Ishikawa (cell line): ENCODE measurements at regions not wholly inside any gene's neighbourhood (a gene's known extent, or its start where the extent isn't known, plus 50 kb on each side); places are given as distances from the start of the nearest gene placed in this dataset.

Experiments used
- CEBPB ChIP-seq: IDR thresholded peaks from 2 replicates; pipeline ENCODE4 v1.6.1; 2012
- CREB1 ChIP-seq: IDR thresholded peaks from 2 replicates; pipeline ENCODE4 v1.6.1; 2012; ENCODE audit warnings: low read depth
- EGR1 ChIP-seq: IDR thresholded peaks from 2 replicates; pipeline ENCODE4 v1.6.1; 2012
- EP300 ChIP-seq: IDR thresholded peaks from 2 replicates; pipeline ENCODE4 v1.6.1; 2012; ENCODE audit warnings: borderline replicate concordance
- FOXM1 ChIP-seq: IDR thresholded peaks from 2 replicates; pipeline ENCODE4 v1.6.1; 2012; ENCODE audit warnings: low read depth, borderline replicate concordance
- NFIC ChIP-seq: IDR thresholded peaks from 2 replicates; pipeline ENCODE4 v1.6.1; 2012
- RAD21 ChIP-seq: IDR thresholded peaks from 2 replicates; pipeline ENCODE4 v1.6.1; 2012; ENCODE audit warnings: low read depth
- REST ChIP-seq: IDR thresholded peaks from 2 replicates; pipeline ENCODE4 v1.6.1; 2012; ENCODE audit warnings: low read depth, mild to moderate bottlenecking
- TAF1 ChIP-seq: IDR thresholded peaks from 2 replicates; pipeline ENCODE4 v1.6.1; 2012; ENCODE audit warnings: low read depth, mild to moderate bottlenecking
- TCF12 ChIP-seq: IDR thresholded peaks from 2 replicates; pipeline ENCODE4 v1.6.1; 2012; ENCODE audit warnings: low read depth
- TEAD4 ChIP-seq: IDR thresholded peaks from 2 replicates; pipeline ENCODE4 v1.6.1; 2012
- USF1 ChIP-seq: IDR thresholded peaks from 2 replicates; pipeline ENCODE4 v1.6.1; 2012
- YY1 ChIP-seq: IDR thresholded peaks from 2 replicates; pipeline ENCODE4 v1.6.1; 2012; ENCODE audit warnings: low read depth
- ZBTB7A ChIP-seq: IDR thresholded peaks from 2 replicates; pipeline ENCODE4 v1.6.1; 2012; ENCODE audit warnings: low read depth
- TF ChIP-seq, protein P1 (sequence below): IDR thresholded peaks from 2 replicates; pipeline ENCODE4 v1.6.1; 2012

DNA sequence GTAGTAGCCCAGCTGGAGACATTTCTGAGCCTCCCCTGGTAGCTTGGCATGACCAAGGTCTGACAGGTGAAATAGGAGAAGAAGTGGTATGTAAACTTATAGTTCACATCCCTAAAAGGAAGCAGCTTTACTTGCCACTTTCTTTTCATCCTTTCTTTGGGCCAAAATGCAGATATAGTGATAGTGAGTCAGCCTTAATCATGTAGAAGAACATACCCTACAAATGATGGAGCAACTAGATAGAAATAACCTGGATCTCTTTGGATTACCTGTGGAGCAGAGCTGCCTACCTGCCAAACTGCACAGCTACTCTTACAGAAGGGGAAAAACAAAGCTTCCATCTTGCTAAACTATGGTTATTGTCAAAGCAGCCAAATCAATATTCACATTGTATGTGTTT is 106.7 kb upstream of the LCORL start:
- TF ChIP-seq TCF12 (no peak), EP300 (no peak), CEBPB (no peak), NFIC (no peak), YY1 (no peak), USF1 (no peak), CREB1 (no peak), REST (no peak), TAF1 (no peak), FOXM1 (no peak), EGR1 (no peak), TEAD4 (no peak), ZBTB7A (no peak)
- TF ChIP-seq, protein P1, sequence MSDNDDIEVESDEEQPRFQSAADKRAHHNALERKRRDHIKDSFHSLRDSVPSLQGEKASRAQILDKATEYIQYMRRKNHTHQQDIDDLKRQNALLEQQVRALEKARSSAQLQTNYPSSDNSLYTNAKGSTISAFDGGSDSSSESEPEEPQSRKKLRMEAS: no peak

DNA sequence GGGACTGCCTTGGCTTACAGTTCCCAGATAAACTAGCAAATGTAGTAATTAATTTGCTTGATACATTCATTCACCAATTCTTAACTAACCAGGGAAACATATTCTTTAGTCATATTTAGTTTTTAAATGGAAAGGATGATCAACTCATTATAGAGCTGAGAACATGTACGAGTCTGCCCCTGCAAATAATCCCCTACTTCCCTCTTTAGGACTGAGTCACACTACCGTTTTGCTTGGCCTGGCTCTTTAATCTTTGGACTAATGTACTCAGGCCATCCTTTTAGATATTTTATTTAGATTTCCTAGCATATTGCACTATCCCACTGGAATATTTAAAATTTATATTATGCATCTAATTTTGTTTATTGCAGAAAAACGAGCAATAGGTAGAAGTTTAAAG is 105.5 kb upstream of the LCORL start:
- TF ChIP-seq CREB1: no peak
- no peak for TF ChIP-seq ZBTB7A
- TF ChIP-seq NFIC: no peak
- TF ChIP-seq, protein P1: no peak

DNA sequence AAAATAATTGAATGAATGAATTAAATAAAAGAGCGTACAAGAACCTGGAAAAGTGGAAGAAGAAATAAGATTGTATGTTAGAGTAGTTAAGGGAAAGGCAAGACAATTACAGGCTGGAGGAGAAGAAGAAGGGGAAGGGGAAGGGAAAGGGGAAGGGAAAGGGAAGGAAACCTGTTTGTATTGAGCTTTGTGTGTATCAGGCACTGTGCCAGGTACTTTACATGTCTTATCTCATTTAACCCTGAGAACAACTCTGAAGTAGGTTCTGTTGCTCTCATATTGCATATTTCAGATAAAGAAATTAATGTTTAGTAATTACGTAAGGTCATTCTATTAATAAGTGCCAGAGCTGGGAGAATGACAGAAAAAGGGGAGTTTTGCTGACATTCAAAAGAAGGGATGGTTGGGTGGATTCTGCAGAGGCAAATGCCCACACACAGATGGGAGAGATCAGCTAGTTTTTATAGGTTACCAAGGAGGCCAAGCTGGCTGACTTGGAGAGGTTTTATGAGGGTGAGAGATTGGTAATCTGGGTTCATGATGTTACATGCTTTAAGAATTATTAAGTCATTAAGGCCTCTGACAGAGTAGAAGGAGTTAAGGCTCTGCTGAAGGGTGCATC is 92.3 kb upstream of the LCORL start:
- TF ChIP-seq ZBTB7A (no peak), RAD21 (no peak), REST (no peak), FOXM1 (no peak), EGR1 (no peak), CREB1 (no peak), TCF12 (no peak), YY1 (no peak), EP300 (no peak), TAF1 (no peak), NFIC (no peak), TEAD4 (no peak), USF1 (no peak), CEBPB (no peak)
- TF ChIP-seq, protein P1: no peak

DNA sequence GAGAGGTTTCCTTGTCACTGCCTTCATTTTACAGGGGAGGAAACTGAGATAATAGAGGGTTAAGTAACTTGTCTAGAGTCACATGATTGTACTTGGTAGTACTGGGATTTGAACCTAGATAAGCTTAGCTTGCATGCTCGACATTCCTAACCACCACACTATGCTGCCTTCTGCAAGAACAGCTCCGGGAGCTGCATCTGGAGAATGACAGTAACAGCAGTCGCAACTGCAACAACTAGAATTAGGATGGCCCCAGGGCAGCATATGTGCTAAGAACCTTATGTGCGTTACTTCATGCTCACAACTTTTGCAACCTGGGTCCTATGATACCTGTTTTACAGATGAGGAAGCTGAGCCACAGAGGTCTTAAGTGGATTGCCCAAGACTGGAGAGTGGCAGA is 89.5 kb upstream of the LCORL start:
- no peak for TF ChIP-seq TAF1
- no peak for TF ChIP-seq TEAD4
- no peak for TF ChIP-seq CREB1
- TF ChIP-seq EGR1: no peak

- TF ChIP-seq EP300 (no peak), CREB1 (no peak), CEBPB (no peak), NFIC (no peak)
Observed at GRCh38 chr4:18110099-18110498, 88.5 kb upstream of the LCORL start.

DNA sequence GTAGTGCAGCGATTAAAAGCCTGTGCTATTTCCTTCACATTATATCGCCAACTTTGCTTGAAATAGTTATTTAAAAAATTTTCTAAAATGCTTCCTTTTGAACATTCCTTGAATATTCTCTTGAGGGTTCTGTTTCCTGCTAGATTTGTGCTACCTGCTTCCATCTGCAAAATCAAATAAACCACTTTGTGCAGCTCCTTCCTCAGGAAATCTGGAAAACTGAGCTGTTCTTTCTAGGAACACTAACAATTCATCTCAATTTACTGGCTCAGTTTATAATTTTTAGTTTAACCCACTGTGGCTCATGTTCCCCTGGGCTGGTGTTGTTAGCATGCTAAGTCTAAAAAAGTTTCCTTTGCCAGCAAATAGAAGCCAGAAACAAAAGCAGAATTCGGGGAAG is 88.1 kb upstream of the LCORL start:
- TF ChIP-seq NFIC: no peak
- TF ChIP-seq, protein P1: no peak
- TF ChIP-seq ZBTB7A: no peak
- no peak for TF ChIP-seq USF1
- TF ChIP-seq TCF12: no peak
- TF ChIP-seq RAD21: no peak
- TF ChIP-seq CEBPB: no peak
- TF ChIP-seq TAF1: no peak
- TF ChIP-seq FOXM1: no peak
- TF ChIP-seq EGR1: no peak
- TF ChIP-seq EP300: no peak
